Hematopoietic multipotent progenitor cell treated with erythropoietin and hydrocortisone succinate and interleukin-3 and kit ligand, for 17 days (in vitro differentiated cells): ENCODE measurements at regions not wholly inside any gene's neighbourhood (a gene's known extent, or its start where the extent isn't known, plus 50 kb on each side); places are given as distances from the start of the nearest gene placed in this dataset.

Experiments
- DNase-seq: peaks from one replicate; pipeline ENCODE4 v3.0.0-alpha.2; 2015; ENCODE audit warnings: low spot score

DNA sequence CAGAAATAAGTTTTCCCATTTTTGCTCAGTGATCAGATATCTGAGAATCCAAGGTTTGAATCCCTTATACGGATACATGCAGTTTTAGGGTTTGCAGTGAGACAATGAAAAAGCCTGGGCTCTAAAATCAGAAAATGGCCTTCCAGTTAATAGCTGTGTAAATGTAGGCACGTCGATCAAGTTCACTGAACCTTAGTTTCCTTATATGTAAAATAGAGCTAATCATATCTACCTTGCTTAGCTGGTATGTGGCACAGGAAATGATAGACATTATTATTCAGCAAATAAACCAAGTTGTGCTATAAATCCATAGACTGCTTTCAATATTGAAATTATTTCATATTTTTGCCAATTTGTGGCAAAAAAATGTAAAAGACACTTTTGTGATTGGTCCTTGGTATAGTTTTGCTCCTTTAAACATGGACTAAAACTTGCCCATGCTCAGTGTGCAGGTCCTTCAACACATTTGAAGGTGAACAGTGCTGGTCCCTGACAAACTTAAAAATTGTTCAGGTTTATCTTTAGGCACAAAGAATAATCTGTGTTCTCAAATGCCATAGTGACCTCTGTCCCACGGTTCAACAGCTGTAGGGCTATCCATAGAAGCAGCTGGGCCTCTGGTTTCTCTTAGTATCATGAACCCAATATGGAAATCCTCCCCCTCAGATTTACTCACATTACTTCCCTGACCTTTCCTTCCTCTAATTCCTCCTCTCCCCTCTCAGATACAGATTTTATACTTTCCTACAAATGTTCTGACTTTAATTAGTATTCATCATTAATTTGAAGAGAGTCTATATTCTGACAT is 51.0 kb downstream of the CCDC54 start:
- DNase-seq = no peak

DNA sequence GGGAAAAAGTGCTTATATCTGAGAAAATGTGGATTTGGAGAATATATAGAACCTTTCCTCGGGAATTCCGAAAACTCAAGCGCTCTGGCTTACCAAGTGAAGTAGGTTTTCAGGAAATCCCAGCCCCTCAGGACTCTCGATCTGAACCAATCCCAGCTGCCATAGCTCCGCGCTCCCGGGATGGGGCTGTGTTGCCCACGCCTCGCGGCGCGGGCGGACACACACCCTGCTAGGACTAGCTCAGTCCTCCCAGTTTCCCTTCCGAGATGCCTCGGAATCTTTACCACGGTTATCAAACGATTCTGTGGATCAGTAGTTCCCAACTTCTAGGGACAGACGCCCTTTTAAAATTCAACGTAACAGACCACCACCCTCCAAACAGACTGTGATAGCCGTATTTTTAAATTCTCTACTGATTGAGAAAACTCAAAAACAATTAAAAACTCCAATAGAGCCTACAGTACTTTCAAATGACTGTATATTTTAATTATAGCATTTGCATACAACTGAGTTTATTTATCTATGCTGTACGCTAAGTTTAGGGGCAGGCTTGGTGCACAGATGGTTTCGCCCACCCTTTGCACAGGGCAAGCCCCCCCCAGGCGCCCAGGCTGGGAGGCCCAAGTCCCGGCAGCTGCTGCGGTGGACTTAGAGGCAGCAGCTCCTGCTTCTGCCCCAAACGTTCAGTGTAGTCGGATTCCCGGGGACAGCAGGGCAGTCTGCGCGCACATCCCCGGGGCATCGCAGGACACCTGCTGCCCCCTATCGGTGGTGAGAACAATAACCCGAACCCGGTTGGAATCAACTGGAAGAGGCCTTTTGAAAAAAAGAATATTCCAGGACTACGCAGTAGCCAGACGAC is 52.3 kb downstream of the CCDC54 start:
- DNase-seq = peak; percentile 67

DNA sequence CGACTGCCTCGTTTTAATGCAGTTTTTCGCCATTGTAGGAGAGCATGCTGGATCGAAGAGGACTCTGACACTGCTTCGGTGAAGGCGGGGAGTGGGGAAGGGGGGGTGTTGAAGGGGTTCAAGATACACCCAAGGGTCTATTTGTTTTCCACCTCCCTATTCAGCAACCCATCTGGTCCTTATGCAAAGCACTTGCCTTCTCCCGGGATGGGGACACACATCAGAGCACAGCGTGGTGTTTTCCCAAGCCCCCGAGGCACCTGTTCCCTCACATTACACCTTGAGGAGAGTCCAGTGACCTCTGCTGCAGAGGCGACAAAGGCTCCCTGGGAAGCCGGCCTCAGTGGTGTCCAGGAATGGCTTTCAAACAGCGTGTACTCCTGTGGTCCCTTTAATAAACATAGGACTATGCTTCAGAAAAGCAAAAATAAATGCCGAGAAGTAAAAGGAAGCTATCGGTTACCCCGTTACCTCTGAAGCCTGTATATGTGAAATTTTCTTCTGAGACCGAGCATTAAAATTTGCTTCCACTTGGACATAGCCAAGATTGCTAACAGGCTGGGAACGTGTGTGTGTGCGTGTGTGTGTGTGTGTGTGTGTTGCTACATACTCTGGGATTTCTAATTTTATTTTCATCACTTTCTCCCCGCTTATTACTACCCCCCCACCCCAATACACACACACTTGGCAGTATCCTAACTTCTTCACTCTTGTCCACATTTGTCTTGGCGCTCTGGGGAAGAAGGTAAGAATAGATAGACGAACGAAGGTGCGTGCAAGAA is 53.2 kb downstream of the CCDC54 start:
- no peak for DNase-seq

DNA sequence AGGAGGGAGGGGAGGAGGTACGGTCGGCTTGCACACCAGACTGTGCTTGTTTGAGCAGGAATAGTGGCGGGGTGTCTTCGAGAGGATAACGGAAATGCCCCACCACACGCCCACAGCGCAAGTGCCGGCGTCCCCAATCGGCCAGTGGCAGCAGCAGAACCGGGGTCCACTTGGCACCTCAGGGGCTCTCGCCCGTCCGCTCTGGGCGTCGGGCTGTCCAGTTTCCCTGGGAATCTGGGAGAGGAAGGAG is 53.7 kb downstream of the CCDC54 start:
- no peak for DNase-seq

DNA sequence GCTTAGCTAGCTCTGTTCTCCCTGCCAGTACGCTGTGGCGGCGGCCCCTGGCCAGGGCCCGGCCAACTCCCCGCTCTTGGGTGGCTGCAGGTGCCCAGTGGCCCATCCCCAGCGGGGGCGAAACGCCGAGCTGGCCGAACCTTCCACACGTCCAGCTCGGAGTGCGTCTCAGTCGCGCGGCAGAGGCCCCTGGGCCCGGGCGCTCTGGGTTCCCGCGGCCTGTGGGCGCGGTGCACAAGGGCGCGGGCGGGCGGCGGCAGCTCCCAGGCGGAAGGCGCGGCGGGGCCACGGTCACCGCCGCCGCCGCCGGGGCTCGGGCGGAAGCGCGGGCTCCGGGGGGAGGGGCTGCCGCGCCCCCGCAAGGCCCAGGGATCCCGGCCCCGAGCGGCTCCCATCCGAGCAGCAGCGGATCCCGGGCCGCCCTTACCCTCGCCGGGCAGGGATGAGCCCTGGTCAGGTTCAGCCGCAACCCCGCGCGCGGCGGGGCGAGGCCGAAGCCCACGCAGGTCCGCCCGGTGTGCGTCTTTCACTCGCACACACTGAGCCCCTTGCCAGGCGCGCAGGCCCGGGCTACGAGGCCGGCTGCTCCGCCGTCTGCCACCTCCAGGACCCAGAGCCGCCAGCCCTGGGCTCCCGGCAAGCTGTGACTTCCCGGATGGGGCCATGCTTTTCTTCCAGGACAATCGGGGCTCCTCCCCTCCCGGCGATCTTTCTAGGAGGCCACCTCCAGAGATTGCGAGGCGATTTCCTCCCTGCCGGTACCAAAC is 54.2 kb downstream of the CCDC54 start:
- peak; percentile 19 for DNase-seq

DNA sequence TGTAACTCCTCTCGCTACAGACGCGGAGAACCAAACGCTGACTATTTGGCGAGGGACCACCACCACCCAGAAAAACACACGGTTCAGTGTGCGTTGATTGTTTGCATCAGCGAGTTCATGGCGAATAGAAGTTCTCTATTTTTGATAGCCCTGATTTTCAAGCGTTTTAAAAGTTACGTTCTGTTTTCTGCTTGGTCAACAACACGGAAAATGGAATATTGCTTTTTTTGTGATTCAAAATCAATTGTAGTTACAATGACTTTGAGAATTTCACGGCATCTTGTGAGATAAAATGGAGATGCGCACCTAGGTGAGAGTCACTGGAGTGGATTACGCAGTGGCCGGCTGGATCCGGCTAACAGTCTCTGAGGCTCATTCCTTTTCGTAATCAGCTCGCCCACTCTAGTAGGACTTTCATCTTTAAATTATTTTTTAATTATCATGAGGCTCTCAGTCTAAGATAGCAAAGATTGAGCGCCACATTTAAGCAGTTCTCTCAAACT is 54.8 kb downstream of the CCDC54 start:
- DNase-seq = no peak

DNA sequence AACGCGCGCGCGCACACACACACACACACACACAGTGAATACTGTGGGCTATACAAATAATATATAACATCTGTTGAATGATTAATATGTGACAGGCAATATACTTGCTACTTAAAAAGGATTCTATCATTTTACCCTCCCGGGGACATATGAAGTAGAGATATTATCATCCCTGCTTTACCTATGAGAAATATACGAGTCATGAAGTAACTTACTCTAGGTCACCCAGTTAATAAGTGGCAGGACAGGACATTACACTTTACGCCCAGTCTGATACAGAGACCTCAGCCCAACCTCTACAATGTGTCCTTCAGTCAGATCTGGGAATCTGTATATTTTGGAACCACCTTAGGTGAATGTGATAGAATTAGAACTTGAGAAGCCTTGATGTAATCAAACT is 55.4 kb downstream of the CCDC54 start:
- DNase-seq = no peak

DNA sequence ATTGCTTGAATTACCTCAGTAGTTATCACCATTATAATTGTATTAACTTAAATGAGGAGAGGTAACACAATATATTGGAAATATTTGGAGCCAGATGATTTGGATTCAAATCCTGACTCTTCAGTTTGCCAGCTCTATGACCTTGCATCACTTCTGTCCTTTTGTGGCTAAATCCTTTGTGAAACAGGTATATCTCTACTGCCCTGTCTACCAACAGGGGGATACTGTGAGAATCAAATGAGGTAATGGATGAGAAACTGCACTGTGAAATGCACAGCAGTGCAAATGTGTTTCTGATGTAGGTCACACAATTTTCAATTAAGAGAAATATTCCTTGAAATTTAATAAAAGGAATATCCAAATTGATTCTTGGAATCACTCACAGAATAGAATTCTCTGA is 58.8 kb downstream of the CCDC54 start:
- DNase-seq = no peak

DNA sequence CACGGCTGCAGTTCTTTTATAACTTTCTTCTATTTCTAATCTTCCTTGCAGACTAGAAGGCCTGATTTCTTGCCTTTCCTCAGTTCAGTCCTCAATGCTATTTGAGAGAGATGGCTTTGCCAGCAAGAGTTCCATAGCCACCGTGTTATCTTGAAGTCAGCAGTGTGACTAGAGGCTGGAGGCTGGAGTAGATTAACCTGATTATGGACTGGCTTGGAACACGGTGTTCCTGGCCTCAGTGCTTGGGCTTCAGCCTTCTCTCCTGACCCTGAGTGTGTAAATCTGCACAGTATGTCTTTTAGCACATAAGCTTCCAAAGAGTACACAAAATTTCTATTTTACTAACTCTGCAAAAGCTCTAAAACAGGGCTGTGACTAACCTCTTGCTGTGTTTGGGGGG is 61.4 kb downstream of the CCDC54 start:
- no peak for DNase-seq

DNA sequence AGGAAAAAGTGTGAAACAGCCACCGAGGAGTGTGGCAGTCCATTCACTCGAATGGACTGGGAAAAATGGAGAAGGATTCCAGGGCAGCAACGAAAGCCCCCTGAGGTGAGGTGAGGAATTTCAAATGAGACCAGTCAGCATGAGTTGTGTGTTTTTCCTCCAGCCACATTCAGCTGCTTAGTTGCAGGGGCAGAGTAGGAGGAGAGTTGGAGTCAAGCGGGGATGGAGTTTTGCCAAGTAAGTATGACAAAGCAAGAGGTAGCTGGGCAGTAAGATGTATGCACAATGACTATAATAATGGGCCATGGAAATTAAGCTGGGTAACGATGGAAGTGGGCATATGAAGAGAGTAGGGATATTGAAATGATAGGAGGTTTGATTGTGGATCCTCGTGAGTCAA is 64.4 kb downstream of the CCDC54 start:
- DNase-seq = no peak

DNA sequence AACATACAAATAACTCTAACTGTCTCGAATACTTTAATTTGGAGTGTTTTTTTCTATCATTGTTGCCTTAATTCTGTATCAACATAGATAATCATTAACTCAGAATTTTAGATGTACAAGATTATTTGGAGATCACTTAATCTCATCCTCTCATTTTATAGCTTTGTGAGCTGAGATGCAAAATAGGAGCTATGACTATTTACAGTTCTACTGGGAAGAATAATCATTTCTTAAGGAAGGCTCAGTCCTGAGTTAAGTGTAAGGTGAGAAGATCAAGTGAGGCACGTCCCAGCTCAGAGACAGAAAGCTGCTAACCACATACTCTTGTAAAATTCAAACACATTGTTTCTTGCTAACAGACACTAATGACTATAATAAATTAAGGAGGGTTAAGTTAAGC is 66.2 kb downstream of the CCDC54 start:
- DNase-seq = no peak

DNA sequence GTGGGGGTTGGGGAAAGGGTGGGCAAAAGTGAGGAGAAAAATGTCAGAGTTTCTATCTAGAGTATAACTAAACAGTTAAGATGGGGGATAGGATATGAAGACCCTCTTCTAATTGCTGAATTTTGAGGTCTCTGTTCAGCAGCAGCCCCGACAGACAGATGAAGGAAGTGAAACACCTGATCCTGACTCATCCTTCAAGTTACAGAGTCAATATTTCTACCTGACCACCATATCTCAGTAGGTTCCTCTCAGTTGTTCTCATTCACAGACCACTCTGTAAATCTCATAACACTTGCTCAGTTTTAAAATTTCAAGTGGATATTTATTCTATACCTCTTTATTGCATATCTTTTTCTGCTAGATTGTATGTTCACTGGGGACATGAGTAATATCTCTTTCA is 69.5 kb downstream of the CCDC54 start:
- no peak for DNase-seq

DNA sequence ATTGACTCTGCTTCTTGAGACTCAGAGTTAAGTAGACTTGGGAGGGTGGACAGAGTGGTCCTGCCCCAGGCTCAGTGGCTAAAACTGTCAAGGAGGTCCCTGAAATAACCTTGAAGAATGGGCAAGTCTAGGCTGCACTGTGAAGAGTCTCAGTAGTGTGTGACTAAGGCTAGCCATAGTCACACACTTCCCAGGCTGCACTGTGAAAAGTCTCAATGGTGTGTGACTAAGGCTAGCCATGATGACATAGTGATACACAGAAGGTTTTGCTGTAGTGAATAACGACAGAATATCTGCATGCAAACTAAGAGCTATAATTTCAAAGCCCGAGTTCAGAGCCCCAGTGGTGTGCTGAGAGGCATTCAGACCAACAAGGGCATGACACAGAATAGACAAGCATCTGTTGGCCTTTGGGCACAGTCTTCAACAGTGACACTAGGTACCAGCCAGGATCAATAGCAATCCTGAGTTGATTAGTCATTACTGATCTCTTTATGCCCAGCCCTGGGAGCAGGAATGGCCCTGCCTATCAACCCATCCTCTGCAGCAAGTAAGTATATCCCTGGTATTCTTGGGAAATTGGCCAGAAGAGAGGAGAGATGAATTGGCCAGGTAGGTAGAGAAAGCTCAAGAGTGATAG is 72.4 kb upstream of the BBX start:
- no peak for DNase-seq

DNA sequence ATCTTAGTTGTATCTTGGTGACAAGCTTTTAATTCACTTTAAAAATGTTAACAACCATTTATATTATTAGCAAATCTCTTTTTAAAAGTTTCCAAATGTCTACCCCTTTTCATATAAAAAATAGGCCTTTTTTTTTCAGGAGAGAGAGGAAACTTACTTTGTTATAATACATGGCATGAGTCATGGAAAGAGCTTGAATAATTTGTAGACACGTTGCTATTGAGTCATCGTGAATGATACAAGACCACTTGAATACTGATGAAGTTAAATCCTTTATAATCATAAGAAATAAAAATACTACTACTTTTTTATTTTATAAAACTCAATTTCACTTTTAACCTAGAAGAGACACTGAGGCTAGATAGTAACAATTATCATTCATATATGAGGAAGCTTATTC is 70.3 kb upstream of the BBX start:
- DNase-seq = no peak

DNA sequence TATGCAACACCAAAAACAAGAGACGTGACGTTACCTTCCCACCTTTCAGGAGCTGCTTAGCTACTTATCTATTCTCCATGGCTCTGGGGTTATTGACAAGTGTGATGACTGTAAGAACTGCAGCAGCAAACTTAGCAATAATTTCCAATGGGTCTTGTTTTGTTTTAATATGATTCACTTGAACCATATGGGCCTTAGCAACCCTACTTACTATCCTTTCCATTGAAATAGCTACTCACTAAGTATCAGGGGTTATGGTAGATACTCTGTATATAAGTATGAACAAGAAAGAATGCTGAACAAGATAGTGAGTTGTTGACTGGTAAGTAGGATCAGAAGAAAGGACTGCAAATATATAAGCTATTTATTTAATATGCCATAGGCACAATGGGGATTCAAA is 69.3 kb upstream of the BBX start:
- no peak for DNase-seq

DNA sequence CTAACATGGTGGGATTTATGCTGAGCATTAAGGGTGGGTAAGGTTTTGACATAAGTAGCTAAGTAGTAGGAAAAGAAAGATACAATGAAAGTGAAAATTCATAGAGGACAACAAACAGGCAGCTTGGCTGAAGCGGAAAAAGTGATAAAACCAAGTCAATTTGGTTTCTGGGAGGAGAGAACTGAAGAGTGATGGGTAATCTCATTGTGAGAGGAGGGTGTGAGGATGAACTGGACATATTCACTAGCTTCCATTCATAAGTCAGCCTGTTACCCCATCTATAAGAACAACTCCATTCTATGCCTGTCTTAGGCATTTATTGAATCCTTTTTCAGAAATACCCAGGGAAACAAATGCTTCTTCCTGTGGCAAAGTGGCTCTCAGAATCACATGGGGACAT is 67.1 kb upstream of the BBX start:
- no peak for DNase-seq

DNA sequence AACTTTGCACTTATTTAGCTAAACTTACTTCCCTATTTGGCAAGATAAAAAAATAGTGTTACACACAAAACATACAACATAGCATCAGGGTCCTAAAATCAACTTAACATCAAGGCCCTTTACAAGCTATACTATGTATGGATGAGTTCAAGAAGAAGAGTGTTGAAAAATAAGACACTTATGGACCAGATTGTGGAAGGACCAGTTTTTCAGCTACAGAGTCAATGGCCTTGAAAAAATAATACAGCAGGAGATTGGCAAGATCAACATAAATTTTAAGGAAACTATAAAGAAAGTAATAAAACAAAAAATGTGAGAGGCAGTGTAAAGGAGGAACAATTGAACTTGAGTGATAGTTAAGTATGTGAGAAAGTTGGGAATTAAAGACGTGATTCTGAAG is 66.3 kb upstream of the BBX start:
- no peak for DNase-seq

DNA sequence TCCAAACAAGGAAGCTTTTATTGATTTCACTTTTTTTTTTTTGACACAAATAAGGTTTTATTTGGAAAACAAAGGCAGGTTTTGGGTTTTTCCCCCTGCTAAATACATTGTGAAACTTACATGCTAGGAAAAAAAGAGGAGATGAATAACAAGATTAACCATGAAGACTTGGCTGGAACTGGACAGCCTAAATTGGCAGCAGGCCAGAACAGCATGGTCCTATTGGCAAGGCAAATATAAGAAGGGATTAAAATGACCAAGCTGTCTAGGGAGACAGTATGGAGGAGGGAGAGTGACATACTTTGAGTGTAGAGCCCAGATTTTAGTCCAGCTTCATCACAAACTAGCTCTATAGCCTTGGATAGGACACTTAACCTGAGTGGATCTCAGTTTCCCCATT is 63.9 kb upstream of the BBX start:
- DNase-seq = no peak

DNA sequence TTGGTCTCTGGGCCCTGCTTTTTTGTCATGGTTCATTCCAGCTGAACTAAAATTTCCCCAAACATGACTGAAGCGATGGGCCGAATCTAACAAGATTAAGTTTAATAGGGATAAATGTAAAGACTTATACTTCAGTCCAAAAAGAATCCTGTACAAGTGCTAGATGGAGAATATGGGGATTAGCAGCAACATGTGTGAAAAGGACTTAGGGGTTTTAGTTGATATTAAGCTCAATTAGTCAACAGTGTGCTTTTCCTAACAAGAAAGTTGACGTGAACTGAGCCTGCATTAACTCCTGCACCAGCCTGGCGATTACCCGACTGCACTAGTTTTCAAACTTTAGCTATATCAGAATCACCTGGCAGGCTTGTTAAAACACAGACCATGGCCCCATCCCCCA is 61.0 kb upstream of the BBX start:
- no peak for DNase-seq

DNA sequence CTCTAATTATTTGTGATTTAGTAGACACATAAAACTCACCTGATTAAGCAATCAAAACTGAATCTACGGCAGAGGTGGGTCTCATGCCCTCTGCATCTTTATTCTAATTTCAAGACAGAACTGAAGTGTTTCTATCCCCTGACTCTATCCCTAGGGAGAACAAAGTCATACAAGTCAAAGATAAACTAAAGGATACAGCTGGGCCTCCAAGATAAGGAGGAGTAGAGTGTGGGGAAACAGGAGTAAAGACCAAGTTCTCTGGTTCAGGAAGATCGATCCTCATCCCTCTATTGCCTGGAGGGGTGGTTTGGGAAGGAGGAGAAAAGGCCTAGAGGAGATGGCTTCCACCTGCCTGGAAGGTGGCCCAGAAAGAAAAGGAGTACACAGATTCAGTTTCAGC is 58.7 kb upstream of the BBX start:
- DNase-seq = no peak

DNA sequence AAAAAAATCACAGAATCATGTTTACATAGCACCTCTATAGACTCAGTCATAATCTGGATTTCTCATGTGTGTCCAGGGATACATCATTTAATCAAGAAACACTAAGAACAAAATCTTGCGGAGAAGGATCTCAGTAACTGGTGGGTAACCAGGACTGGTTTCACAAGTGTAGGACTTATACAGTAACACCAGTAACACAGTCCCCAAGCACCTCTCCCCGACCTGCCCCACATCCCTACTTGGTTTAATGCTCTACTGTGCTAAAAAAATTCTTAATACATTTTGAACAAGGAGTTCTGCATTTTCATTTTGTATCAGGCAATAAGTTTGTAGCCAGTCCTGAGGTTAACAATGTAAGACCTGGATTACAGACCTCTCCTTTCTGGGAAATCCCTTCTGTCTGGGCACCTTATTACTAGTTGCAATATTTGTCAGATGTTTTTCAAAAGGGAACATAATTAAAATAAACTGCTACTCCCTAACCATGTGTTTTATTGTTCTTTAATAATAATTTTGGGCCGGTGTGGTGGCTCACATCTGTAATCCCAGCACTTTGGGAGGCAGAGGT is 57.6 kb upstream of the BBX start:
- DNase-seq = no peak
